SH-SY5Y (cell line): ENCODE measurements at regions not wholly inside any gene's neighbourhood (a gene's known extent, or its start where the extent isn't known, plus 50 kb on each side); places are given as distances from the start of the nearest gene placed in this dataset.

ENCODE experiments used
- GATA2 ChIP-seq: IDR thresholded peaks from 2 replicates; pipeline ENCODE4 v1.6.1; 2011; ENCODE audit warnings: mild to moderate bottlenecking, low read depth, low read length
- GATA3 ChIP-seq: IDR thresholded peaks from 2 replicates; pipeline ENCODE4 v1.6.1; 2011; ENCODE audit warnings: low read depth, mild to moderate bottlenecking, low read length, moderate library complexity

DNA sequence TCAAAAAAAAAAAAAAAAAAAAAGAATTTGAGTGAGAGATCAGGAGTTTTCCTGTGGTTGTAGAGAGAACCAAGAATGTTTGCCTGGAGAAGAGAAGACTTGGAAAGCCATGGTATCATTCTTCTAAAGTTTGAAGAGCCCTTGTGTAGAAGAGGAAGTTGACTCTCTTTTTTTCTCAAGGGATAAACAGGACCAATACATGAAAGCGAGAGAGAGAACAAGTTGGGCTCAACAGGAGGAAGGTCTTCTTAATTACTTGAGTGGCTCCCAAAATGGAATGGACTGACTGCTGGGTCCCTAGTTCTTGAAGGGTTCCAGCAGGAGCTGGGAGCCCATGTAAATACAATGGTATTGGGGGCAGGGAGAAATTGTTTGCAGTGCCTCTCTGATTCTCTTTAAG is 173.3 kb upstream of the ADO start:
- TF ChIP-seq GATA2 (no peak), GATA3 (no peak)
